Muscle of arm (tissue), 1 donor: ENCODE measurements at regions not wholly inside any gene's neighbourhood (a gene's known extent, or its start where the extent isn't known, plus 50 kb on each side); places are given as distances from the start of the nearest gene placed in this dataset.

ENCODE experiments used
- DNase-seq: peaks from one replicate; pipeline ENCODE4 v3.0.0-alpha.2; 2013

GRCh38 chr9:515665-516064 is 301.0 kb downstream of the DOCK8 start:
- DNase-seq, result no peak

- DNase-seq, result no peak
Measured at GRCh38 chr9:517993-518392, 303.3 kb downstream of the DOCK8 start.

GRCh38 chr9:518540-518939 is 303.9 kb downstream of the DOCK8 start:
- DNase-seq, result no peak

DNA sequence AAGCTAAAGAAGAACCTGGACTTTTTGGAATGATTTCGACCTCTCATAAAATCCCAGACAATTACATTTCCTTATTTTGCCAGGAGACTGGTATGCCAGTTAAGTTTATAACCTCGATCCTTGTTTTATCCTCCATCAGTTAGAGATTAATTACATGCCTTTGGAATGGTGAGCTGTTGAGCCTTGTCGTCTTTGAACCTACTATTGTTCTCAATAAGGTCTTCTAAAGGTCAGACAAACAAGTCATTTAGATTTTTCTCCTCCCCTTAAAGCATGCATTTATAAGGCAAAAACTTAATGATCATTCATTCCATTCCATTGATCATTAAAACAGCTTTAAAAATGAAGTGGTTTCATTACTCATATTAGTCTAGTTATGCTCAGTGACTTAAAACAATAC is 304.9 kb downstream of the DOCK8 start:
- DNase-seq, result no peak

GRCh38 chr9:520302-520701 is 305.6 kb downstream of the DOCK8 start:
- DNase-seq, result no peak

GRCh38 chr9:522190-522589 is 307.5 kb downstream of the DOCK8 start:
- no peak for DNase-seq

GRCh38 chr9:522658-523057 is 308.0 kb downstream of the DOCK8 start:
- DNase-seq, result no peak

- DNase-seq, result no peak
Measured at GRCh38 chr9:523444-523843, 308.8 kb downstream of the DOCK8 start.

GRCh38 chr9:524008-524407 is 309.3 kb downstream of the DOCK8 start:
- no peak for DNase-seq

DNA sequence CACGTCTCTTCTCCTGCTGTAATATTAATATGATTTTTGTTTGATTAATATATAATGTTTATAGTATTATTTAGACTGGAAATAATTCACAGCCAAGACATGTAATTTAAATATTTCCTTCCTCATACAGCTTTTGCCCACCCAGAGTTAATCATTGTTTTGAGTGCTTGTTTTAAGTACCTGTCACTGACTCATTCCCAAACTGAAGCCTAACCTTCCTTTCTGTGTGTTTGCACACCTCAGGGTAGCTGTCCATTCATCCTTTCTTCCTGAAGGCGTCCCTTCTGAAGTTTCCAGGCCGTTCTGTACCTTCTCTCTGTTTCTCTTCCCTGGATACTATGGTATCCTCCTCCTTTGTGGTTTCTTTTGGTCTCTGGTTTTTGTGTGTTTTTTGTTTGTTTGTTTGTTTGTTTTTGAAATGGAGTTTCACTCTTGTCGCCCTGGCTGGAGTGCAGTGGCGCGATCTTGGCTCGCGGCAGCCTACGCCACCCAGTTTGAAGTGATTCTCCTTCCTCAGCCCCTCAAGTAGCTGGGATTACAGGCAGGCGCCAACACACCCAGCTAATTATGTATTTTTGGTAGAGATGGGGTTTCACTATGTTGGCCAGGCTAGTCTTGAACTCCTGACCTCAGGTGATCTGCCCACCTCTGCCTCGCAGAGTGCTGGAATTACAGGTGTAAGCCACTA is 312.4 kb downstream of the DOCK8 start:
- DNase-seq, result no peak

DNA sequence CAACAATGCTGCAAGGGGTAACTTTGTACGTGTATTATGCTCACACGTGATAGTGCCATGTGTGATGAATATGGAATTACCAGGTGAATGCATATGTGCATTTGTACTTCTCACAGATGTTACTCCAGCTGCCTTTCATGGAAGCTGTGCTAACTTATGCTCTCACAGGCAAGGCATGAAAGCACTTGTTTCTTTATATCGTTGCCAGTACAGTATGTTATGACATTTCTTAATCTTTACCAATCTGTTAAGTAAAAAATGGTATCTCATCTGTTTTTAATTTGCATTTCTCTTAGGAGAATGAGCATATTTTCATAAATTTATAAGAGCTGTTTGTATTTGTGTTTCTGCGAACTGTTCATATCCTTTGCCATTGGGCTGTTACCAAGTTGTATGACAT is 311.8 kb upstream of the DMRT1 start:
- no peak for DNase-seq

DNA sequence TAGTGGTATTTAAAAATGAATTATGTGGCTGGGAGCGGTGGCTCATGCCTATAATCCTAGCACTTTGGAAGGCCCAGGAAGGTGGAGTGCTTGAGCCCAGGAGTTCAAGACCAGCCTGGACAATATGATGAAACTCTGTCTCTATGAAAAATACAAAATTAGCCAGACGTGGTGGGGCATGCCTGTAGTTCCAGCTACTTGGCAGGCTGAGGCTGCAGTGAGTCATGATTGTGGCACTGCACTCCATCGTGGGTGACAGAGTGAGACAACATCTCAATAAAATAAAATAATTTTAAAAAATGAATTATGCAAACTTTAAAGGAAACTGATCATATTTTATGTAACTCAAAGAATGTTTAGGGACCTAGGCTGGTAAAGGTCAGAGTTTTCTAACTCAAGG is 310.8 kb upstream of the DMRT1 start:
- no peak for DNase-seq

DNA sequence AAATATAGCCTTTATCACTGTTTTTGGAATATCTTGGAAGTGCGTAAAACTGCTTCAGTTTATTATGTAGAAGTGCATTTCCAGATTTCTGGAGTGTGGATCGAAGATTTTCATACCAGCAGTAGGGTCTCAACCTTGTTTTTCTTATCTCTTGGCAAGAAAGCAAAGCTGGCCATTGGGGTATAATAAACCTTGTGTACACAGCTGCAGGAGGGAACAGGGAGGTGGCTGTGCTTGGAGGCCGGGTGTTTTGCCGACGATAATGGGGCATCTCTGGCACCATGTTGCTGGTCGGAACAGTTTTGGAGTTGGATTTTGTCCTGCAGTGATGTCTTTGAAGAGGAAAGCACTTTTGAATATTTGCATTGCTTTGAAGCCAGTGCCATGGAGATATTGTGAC is 308.8 kb upstream of the DMRT1 start:
- DNase-seq, result no peak

DNA sequence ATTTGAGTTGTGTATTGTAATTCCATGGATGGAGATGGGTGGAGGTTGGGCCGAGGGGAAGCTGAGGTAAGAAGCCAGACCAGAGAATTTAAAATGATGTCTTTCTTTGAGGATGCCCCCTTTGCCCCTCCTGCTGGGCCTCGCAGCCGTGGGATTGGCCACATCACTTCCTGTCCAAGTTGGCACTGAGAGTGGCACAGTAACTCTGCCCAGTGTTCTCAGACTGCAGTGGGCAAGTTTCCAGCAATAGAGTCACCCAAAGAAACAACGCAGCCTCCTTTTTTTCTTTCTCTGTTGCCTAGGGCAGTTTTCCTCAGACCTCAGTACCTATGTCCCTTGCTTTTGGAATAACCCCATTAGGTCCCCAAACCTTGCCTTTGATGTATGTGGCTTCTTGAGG is 306.6 kb upstream of the DMRT1 start:
- no peak for DNase-seq

DNA sequence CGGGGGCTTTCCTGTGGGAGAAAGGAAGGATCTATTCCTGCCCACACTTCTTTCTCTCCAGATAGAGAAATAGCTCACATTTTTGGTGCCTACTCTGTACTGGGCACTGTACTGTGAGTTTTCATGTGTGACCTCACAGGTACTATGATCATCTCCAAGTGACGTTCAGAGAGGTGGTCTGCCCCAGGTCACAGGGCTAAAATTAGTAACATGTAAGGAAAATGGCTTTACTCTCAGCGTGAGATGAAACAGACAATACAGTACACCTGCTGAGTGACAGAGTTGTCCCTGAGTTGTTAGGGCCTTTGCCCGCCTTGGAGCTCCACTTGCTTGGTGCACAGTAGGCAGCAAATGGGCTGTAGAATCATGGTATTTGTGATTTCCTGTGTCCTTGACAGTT is 306.1 kb upstream of the DMRT1 start:
- DNase-seq, result no peak

DNA sequence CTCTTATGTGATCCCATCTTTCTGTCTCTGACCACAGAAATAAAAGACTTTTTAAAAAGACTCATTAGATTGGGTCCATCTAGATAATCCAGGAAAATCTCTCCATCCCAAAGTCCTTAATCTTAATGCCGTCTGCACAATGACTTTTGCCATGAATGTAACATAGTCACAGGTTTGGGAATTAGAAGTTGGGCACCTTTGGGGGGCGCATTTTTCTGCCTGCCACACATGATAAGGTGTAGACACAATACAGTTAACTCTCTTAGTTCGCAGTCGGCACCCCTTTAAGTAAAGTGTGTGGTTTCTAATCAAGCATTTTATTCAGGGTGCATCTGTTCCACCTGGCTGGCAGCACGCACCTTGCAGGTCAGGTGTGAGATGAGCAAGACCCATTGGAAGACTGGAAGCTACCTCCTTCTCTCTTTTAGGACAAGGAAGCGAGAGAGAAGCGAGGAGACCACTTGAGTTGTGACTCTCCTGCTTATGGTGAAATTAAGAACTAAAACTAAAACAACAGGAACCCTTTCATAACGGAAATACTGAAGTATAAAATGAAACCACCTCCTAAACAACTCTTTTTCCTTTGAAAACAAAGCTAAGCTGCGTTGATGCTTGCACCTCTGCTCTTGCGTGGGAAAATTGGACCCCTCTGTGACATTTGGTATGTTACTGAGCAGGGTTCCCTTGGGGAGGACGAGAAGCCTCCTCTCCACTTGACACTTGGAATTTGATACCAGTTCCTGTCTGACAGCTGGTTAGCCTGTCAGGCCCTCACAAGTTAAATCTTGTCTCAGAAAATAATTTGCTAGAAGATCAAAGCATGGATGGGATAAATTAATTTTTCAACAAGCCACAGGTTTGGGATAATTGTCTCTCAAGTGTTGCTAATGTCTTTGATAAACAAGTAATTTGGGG is 304.6 kb upstream of the DMRT1 start:
- DNase-seq, result no peak

GRCh38 chr9:543478-543877 is 298.0 kb upstream of the DMRT1 start:
- DNase-seq, result no peak

- DNase-seq, result no peak
Measured at GRCh38 chr9:545480-545879, 296.0 kb upstream of the DMRT1 start.

GRCh38 chr9:546235-546634 is 295.3 kb upstream of the DMRT1 start:
- DNase-seq, result no peak

DNA sequence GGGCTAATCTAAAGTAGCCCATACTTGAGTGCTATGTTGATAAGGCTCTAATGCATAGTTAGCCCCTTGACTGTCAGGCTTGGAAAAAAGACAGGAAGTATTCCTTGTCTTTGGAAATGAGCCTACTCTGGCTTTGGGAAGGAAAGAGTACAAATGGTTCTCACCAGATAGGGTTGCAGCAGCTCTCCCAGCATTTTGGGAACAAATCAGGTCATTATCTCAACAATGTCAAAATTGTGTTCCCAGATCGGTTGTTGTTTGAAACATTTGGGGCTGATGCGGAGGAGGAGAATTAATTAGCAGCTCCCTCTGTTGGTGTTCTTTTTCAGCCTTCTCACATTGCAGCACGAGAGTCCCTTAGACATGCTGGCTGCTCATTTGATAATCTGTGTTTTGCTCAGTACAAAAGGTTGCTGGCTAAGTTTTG is 294.7 kb upstream of the DMRT1 start:
- DNase-seq, result peak; percentile 44

DNA sequence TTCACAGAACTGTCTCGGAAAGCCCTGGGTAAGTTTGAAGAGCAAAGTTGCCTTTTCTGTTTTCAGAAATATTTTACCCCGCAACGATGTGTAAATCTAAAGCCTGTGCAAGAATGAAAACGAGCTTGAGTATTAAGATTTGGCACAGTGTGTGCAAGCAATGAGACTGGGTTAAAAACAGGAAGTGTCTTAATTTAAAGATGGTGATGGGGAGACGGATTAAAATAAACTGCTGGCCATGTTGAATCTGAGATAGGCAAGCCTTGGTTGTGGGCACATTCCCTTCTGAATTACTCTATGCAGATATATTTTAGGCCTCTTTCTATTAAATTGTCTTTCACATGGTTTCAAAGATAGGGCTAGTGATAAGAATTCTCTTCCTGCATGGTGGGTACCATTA is 294.2 kb upstream of the DMRT1 start:
- no peak for DNase-seq

DNA sequence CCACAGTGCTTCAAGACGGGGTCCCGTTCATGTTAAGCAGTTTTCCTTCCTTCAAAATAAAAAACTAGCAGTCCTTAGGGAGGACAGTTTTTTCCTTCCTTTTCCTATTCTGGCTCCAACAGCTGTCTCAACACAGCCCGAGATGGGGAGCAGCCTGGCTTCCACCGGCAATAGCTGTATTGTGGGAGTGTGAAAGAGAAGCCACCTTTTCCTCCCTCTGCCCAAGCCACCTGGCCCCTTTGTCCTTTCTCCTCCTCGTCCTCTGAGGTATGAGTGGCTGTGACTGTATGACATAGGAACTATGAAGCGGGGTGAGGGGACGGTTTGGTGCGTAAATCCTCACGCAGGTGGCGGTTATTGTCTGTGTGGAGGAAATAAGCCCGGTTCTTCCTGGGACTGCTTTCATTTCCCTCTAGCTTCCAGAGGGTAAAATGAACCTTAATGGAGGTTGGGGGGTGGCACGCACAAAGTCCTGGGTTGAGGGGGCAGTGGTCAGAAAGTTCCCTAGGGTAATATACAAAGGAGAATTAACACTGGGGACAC is 292.0 kb upstream of the DMRT1 start:
- no peak for DNase-seq

- no peak for DNase-seq
Measured at GRCh38 chr9:550333-550732, 291.2 kb upstream of the DMRT1 start.
